ENCODE measurements at regions not wholly inside any gene's neighbourhood (a gene's known extent, or its start where the extent isn't known, plus 50 kb on each side); places are given as distances from the start of the nearest gene placed in this dataset.
"Not testable (repeated sequence)": the region's sequence is repeated elsewhere in the genome, so short reads cannot be mapped to it uniquely, and the experiment has no call there.

GRCh38 chr11:25159341-25159740, 662.5 kb downstream of the LUZP2 start:
- no peak for DNase-seq

- DNase-seq = no peak
Observed at GRCh38 chr11:25163421-25163820, 666.6 kb downstream of the LUZP2 start.

- no peak for DNase-seq
Observed at GRCh38 chr11:25180187-25180586, 683.3 kb downstream of the LUZP2 start.

GRCh38 chr11:25183411-25183810, 686.6 kb downstream of the LUZP2 start:
- DNase-seq = no peak

GRCh38 chr11:25197515-25197914, 700.7 kb downstream of the LUZP2 start:
- no peak for DNase-seq

GRCh38 chr11:25198704-25199103, 701.9 kb downstream of the LUZP2 start:
- DNase-seq = no peak

GRCh38 chr11:25200925-25201324, 704.1 kb downstream of the LUZP2 start:
- DNase-seq = no peak

- DNase-seq = no peak
Observed at GRCh38 chr11:25206762-25207161, 709.9 kb downstream of the LUZP2 start.

- no peak for DNase-seq
Observed at GRCh38 chr11:25211635-25212254, 714.9 kb downstream of the LUZP2 start.

GRCh38 chr11:25214535-25215176, 717.8 kb downstream of the LUZP2 start:
- no peak for DNase-seq

GRCh38 chr11:25218036-25218435, 721.2 kb downstream of the LUZP2 start:
- DNase-seq = no peak

GRCh38 chr11:25225078-25225477, 728.2 kb downstream of the LUZP2 start:
- no peak for DNase-seq

GRCh38 chr11:25242928-25243327, 746.1 kb downstream of the LUZP2 start:
- DNase-seq = no peak

- no peak for DNase-seq
Observed at GRCh38 chr11:25244126-25244525, 747.3 kb downstream of the LUZP2 start.

- no peak for DNase-seq
Observed at GRCh38 chr11:25247336-25247735, 750.5 kb downstream of the LUZP2 start.

GRCh38 chr11:25252854-25253253, 756.0 kb downstream of the LUZP2 start:
- DNase-seq = no peak

- not testable (repeated sequence) for DNase-seq
Observed at GRCh38 chr11:25263861-25264260, 767.0 kb downstream of the LUZP2 start.

GRCh38 chr11:25271301-25271700, 774.4 kb downstream of the LUZP2 start:
- no peak for DNase-seq

GRCh38 chr11:25272214-25272613, 775.4 kb downstream of the LUZP2 start:
- no peak for DNase-seq

- DNase-seq = not testable (repeated sequence)
Observed at GRCh38 chr11:25280821-25281220, 784.0 kb downstream of the LUZP2 start.

GRCh38 chr11:25293166-25293565, 796.3 kb downstream of the LUZP2 start:
- DNase-seq = no peak

- no peak for DNase-seq
Observed at GRCh38 chr11:25298450-25298849, 801.6 kb downstream of the LUZP2 start.

GRCh38 chr11:25309818-25310217, 813.0 kb downstream of the LUZP2 start:
- DNase-seq = no peak

GRCh38 chr11:25317216-25317615, 820.4 kb downstream of the LUZP2 start:
- DNase-seq = no peak

GRCh38 chr11:25319127-25319526, 822.3 kb downstream of the LUZP2 start:
- DNase-seq = no peak
